Esophagus squamous epithelium (tissue), 5 donors: ENCODE measurements at regions not wholly inside any gene's neighbourhood (a gene's known extent, or its start where the extent isn't known, plus 50 kb on each side); places are given as distances from the start of the nearest gene placed in this dataset.
A peak's percentile ranks its signal among the peaks of the same experiment; 100 is the strongest.

ENCODE experiments used
- DNase-seq: peaks from one replicate; lab custom pipeline; 2025; lab: John Stamatoyannopoulos, UW
- H3K27ac ChIP-seq, 4 donors: fragments of 200-600 bp; sonication (generic); one replicate each; pipeline ENCODE4 v1.5.1; 2016 to 2019; ENCODE audit warnings: mild to moderate bottlenecking in 1 of 4
- H3K27me3 ChIP-seq, 4 donors: fragments of 200-600 bp; sonication (generic); 1 replicate in 3 of 4; 2 replicates in 1 of 4; pipeline versions ENCODE4 v1.5.1 to v1.6.0; 2017 to 2021; ENCODE audit warnings: antibody characterized with exemption in 1 of 4
- H3K36me3 ChIP-seq, 3 donors: fragments of 200-600 bp; sonication (generic); one replicate each; pipeline ENCODE4 v1.5.1; 2016 to 2019
- H3K4me1 ChIP-seq, 3 donors: fragments of 200-600 bp; sonication (generic); one replicate each; pipeline ENCODE4 v1.5.1; 2017 to 2019
- H3K4me3 ChIP-seq, 4 donors: fragments of 200-600 bp; sonication (generic); 1 replicate in 3 of 4; 2 replicates in 1 of 4; pipeline ENCODE4 v1.5.1; 2016 to 2019; ENCODE audit warnings: mild to moderate bottlenecking in 2 of 4, moderate library complexity in 1 of 4
- H3K9me3 ChIP-seq, 3 donors: fragments of 200-600 bp; sonication (generic); one replicate each; pipeline ENCODE4 v1.5.1; 2016 to 2019
- POLR2A ChIP-seq, 4 donors: fragments of 450-650 bp; IDR thresholded peaks; one replicate each; pipeline ENCODE4 v1.6.1; 2017; ENCODE audit warnings: antibody characterized with exemption in 4 of 4, mild to moderate bottlenecking in 4 of 4, moderate library complexity in 3 of 4
- WGBS, 2 donors: methylation state at CpG; one replicate each; pipeline ENCODE4 v1.1.5; 2018; 5-methylcytosine and 5-hydroxymethylcytosine counted together
- intact Hi-C: fragments of 100-400 bp; cut with DNase I; formaldehyde crosslinking; loops from one replicate; pipeline ENCODE4 v1.15.0; 2022
- TF ChIP-seq, protein P1 (sequence below), 6 experiments: fragments of 450-650 bp in 4 of 6; fragments of 200-600 bp in 2 of 6; sonication (generic) in 2 of 6; IDR thresholded peaks; one replicate each; pipeline ENCODE4 v1.5.1; 2016 to 2019; ENCODE audit warnings: antibody characterized with exemption in 6 of 6, mild to moderate bottlenecking in 4 of 6, moderate library complexity in 4 of 6
- donor health status: DM: yes; HTN: yes; CAD: no.

DNA sequence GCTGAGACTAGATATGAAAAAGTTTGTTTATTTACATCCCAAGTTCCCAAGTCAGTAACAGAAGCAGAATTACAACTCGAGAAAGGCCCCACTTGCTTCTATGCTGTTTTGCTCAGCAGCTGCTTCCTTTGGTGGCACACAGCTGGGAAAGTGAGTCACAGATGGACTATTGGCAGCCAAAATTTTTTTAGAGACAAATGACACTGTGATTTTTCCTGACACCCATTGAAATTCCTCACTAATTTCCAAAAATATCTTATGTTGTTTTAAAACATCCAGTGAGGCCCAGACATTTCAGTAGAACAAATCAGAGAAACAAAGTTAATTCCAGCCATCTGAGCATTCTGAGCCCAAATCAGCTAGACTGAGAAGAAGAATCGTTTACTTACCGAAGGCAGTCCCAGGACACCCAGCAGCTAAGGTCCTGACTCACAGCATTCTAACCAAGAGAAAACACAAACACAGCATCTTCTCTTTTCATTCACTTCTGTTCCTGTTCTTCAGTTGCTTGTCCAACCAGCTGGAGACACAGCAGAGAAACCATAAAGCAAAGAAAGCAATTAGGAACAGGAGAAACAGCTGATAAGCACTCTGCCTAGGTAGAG, 188.3 kb downstream of the DAD1 start:
- Histone ChIP-seq H3K27ac (peak overlapping the region in 2 of 4 donors; percentile 4 to 56), H3K9me3 (no peaks in the 10 kb centered on the region), H3K4me3 (no peak overlapping the region), H3K4me1 (no peaks in the 10 kb centered on the region), H3K27me3 (peaks cover 0 to 4% (median 0%) of the 10 kb centered on the region in 4 donors), H3K36me3 (no peaks in the 10 kb centered on the region)
- no peak for DNase-seq
- WGBS, 2 donors: 61 to 75% methylated on average over 3 of the region's 3 CpGs
- intact Hi-C loops: no loop called here
- no peak for TF ChIP-seq POLR2A (IDR thresholded peaks at IDR 0.05)
- TF ChIP-seq, protein P1, sequence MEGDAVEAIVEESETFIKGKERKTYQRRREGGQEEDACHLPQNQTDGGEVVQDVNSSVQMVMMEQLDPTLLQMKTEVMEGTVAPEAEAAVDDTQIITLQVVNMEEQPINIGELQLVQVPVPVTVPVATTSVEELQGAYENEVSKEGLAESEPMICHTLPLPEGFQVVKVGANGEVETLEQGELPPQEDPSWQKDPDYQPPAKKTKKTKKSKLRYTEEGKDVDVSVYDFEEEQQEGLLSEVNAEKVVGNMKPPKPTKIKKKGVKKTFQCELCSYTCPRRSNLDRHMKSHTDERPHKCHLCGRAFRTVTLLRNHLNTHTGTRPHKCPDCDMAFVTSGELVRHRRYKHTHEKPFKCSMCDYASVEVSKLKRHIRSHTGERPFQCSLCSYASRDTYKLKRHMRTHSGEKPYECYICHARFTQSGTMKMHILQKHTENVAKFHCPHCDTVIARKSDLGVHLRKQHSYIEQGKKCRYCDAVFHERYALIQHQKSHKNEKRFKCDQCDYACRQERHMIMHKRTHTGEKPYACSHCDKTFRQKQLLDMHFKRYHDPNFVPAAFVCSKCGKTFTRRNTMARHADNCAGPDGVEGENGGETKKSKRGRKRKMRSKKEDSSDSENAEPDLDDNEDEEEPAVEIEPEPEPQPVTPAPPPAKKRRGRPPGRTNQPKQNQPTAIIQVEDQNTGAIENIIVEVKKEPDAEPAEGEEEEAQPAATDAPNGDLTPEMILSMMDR (IDR thresholded peaks at IDR 0.05): no peak

DNA sequence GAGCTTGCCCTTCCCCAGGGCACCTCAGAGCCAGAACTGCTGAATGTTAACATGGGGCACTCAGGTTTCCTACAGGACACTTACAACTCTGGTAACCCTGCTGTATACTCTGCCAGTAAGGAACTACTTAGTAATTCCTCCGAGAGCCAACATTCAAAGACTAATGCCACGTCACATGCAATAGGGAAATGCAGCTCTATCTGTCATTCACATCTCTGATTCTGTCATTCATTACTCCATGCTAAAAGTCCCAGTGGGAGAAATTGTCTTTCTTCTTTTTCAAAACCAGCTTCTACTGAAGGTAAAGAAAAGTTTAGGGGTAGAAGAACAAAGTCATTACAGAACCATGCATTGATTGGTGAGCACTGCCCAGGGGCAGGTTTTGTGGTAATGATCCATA, 189.2 kb downstream of the DAD1 start:
- Histone ChIP-seq H3K4me3 (no peak overlapping the region), H3K27ac (no peak overlapping the region), H3K27me3 (peaks cover 0 to 5% (median 0%) of the 10 kb centered on the region in 4 donors), H3K9me3 (no peaks in the 10 kb centered on the region), H3K4me1 (no peaks in the 10 kb centered on the region), H3K36me3 (no peaks in the 10 kb centered on the region)
- DNase-seq: no peak
- 81 to 90% methylated on average over 2 of the region's 2 CpGs for WGBS, 2 donors
- intact Hi-C loops: no loop called here
- TF ChIP-seq, protein P1 (IDR thresholded peaks at IDR 0.05): no peak
- TF ChIP-seq POLR2A (IDR thresholded peaks at IDR 0.05): no peak

DNA sequence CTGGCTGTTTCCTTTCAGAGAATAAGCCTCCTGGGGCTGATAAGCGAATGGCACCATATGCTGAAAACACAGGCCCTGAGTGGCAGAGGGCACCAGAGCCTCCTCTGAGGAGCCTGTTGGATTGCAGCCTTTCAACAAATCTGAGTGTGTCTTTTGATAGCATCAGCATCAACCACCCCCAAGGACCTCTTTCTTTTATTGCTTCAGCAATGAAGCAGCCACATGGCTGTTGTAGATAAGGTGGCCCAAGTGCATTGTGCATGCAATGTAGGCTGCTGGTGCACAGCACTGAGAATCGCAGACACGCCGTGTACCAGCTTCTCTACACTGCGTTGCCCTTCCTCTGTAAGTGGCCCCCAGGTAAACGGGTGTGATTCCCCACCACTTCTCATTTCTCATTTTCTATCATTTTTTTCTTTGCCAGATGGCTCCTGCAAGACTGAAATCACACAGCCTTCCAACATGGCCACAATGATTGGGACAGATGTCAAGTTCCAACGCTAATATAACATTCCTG, 191.7 kb downstream of the DAD1 start:
- no peak for DNase-seq
- Histone ChIP-seq H3K27me3 (peaks cover 0 to 5% (median 0%) of the 10 kb centered on the region in 4 donors), H3K27ac (no peak overlapping the region), H3K4me3 (no peak overlapping the region), H3K9me3 (no peaks in the 10 kb centered on the region), H3K36me3 (no peaks in the 10 kb centered on the region), H3K4me1 (no peaks in the 10 kb centered on the region)
- WGBS, 2 donors: 84 to 88% methylated on average over 7 of the region's 7 CpGs
- no peak for TF ChIP-seq POLR2A (IDR thresholded peaks at IDR 0.05)
- TF ChIP-seq, protein P1 (IDR thresholded peaks at IDR 0.05): no peak
- intact Hi-C loops: no loop called here

DNA sequence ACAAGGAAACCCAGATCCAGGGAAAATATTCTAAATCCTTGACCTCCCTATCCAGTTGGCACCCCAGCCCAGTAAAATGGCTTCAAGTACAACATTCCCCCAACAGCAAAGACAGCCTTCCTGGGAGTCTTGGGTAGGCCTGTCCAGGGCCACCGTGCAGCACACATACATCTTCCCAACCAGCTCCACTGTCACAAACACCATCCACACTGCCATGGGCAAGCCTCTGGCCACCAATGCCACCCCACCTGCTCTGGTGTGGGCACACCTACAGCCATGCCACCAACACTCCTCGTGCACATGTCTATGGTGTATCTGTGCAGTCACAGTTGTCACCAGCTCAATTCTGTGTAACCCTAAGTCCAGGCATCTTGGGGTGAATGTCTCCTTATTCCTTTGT, 193.2 kb downstream of the DAD1 start:
- no peak for DNase-seq
- H3K27me3 ChIP-seq: peaks cover 0 to 5% (median 0%) of the 10 kb centered on the region in 4 donors
- H3K4me1 ChIP-seq: peaks cover 0 to 13% (median 5%) of the 10 kb centered on the region in 3 donors
- H3K36me3 ChIP-seq: no peaks in the 10 kb centered on the region
- TF ChIP-seq POLR2A (IDR thresholded peaks at IDR 0.05): no peak
- TF ChIP-seq, protein P1 (IDR thresholded peaks at IDR 0.05): no peak
- H3K27ac ChIP-seq: no peak overlapping the region
- WGBS, 2 donors: 94 to 95% methylated on average over 2 of the region's 2 CpGs
- no peak overlapping the region for H3K4me3 ChIP-seq
- H3K9me3 ChIP-seq: no peaks in the 10 kb centered on the region
- intact Hi-C loops: no loop called here

DNA sequence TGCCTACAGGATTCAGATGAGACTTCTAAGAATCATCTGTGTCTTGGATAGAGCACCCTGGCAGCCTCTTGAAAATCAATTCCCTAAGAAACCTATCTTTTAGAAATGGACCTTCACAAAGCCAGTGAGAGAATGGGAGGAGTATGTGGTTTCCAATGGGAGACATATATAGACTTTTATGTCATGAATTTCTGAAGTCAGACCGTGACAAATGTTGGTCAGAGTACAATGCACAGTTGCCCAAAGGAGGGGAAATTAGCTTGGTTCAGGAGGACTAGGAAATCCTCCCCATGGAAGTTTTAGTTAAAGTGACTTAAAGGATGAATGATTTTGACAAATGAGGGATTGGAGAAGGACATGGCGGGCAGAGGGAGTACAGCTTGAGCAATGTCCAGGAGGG, 194.4 kb downstream of the DAD1 start:
- Histone ChIP-seq H3K36me3 (no peaks in the 10 kb centered on the region), H3K4me3 (no peak overlapping the region), H3K27me3 (peaks cover 0 to 10% (median 0%) of the 10 kb centered on the region in 4 donors), H3K9me3 (no peaks in the 10 kb centered on the region), H3K4me1 (peaks cover 0 to 25% (median 13%) of the 10 kb centered on the region in 3 donors), H3K27ac (no peak overlapping the region)
- TF ChIP-seq, protein P1 (IDR thresholded peaks at IDR 0.05): no peak
- TF ChIP-seq POLR2A (IDR thresholded peaks at IDR 0.05): no peak
- DNase-seq: no peak
- WGBS, 2 donors: 86 to 89% methylated on average over 2 of the region's 2 CpGs
- intact Hi-C loops: loop anchor here (5.0 kb wide), 1 partner anchor 78 kb away; no protein-coding TSS in a partner anchor
